ENCODE measurements at regions not wholly inside any gene's neighbourhood (a gene's known extent, or its start where the extent isn't known, plus 50 kb on each side); places are given as distances from the start of the nearest gene placed in this dataset.

GRCh38 chr19:31988256-31988655, 357.2 kb upstream of the ZNF507 start:
- no peaks in the 10 kb centered on the region for H3K27me3 ChIP-seq
- H3K27ac ChIP-seq = no peak overlapping the region
- no peaks in the 10 kb centered on the region for H3K4me1 ChIP-seq
- TF ChIP-seq EP300 (IDR thresholded peaks at IDR 0.05; ENCODE audit: low read depth) (no peak), POLR2A (IDR thresholded peaks at IDR 0.05) (no peak), CTCF (IDR thresholded peaks at IDR 0.05) (no peak), POLR2AphosphoS5 (IDR thresholded peaks at IDR 0.05) (no peak)
- no peak overlapping the region for H3K4me3 ChIP-seq
- H3K9me3 ChIP-seq = no peaks in the 10 kb centered on the region
- in situ Hi-C loops (cut with MboI; ENCODE audit: low pct_ligation_motif_present in 1 of 4, low pct_unique_long_range_greater_than_20kb in 1 of 4, low sequenced_read_pairs in 3 of 4) (no loop called here), intact Hi-C loops (cut with DNase I; ENCODE audit: low total_unique reads) (no loop called here)
- DNase-seq = no peak
- H3K36me3 ChIP-seq = no peaks in the 10 kb centered on the region
- 70 to 84% methylated on average over 2 of the region's 2 CpGs for WGBS, 2 donors (ENCODE audit: low coverage in 1 of 2)

GRCh38 chr19:31991984-31992655, 353.3 kb upstream of the ZNF507 start:
- H3K27ac ChIP-seq = no peak overlapping the region
- 72 to 85% methylated on average over 6 to 16 of the region's 16 CpGs for whole genome bisulfite sequencing, 2 donors (ENCODE audit: low coverage in 1 of 2)
- in situ Hi-C loops (cut with MboI; ENCODE audit: low pct_ligation_motif_present in 1 of 4, low pct_unique_long_range_greater_than_20kb in 1 of 4, low sequenced_read_pairs in 3 of 4) (no loop called here), intact Hi-C loops (cut with DNase I; ENCODE audit: low total_unique reads) (no loop called here)
- TF ChIP-seq POLR2A (IDR thresholded peaks at IDR 0.05) (no peak), EP300 (IDR thresholded peaks at IDR 0.05; ENCODE audit: low read depth) (no peak)
- H3K36me3 ChIP-seq = no peaks in the 10 kb centered on the region
- no peaks in the 10 kb centered on the region for H3K27me3 ChIP-seq
- no peaks in the 10 kb centered on the region for H3K9me3 ChIP-seq
- DNase-seq = no peak
- no peak overlapping the region for H3K4me3 ChIP-seq
- H3K4me1 ChIP-seq = no peaks in the 10 kb centered on the region

GRCh38 chr19:31992750-31993149, 352.7 kb upstream of the ZNF507 start:
- no peaks in the 10 kb centered on the region for H3K36me3 ChIP-seq
- TF ChIP-seq EP300 (IDR thresholded peaks at IDR 0.05; ENCODE audit: low read depth) (no peak), POLR2AphosphoS5 (IDR thresholded peaks at IDR 0.05) (no peak), POLR2A (IDR thresholded peaks at IDR 0.05) (no peak), CTCF (IDR thresholded peaks at IDR 0.05) (no peak)
- in situ Hi-C loops (cut with MboI; ENCODE audit: low pct_ligation_motif_present in 1 of 4, low pct_unique_long_range_greater_than_20kb in 1 of 4, low sequenced_read_pairs in 3 of 4) (no loop called here), intact Hi-C loops (cut with DNase I; ENCODE audit: low total_unique reads) (no loop called here)
- no peaks in the 10 kb centered on the region for H3K9me3 ChIP-seq
- WGBS, 2 donors (ENCODE audit: low coverage in 1 of 2) = 91% methylated on average over 3 of the region's 3 CpGs; no CpG with 5 or more reads in 1 of the 2 donors
- no peak overlapping the region for H3K27ac ChIP-seq
- no peaks in the 10 kb centered on the region for H3K4me1 ChIP-seq
- H3K4me3 ChIP-seq = no peak overlapping the region
- DNase-seq = no peak
- no peaks in the 10 kb centered on the region for H3K27me3 ChIP-seq

GRCh38 chr19:31995546-31995945, 349.9 kb upstream of the ZNF507 start:
- DNase-seq = no peak
- H3K36me3 ChIP-seq = no peaks in the 10 kb centered on the region
- H3K27me3 ChIP-seq = no peaks in the 10 kb centered on the region
- in situ Hi-C loops (cut with MboI; ENCODE audit: low pct_ligation_motif_present in 1 of 4, low pct_unique_long_range_greater_than_20kb in 1 of 4, low sequenced_read_pairs in 3 of 4) (no loop called here), intact Hi-C loops (cut with DNase I; ENCODE audit: low total_unique reads) (no loop called here)
- H3K9me3 ChIP-seq = no peaks in the 10 kb centered on the region
- no peak overlapping the region for H3K4me3 ChIP-seq
- H3K4me1 ChIP-seq = no peaks in the 10 kb centered on the region
- TF ChIP-seq EP300 (IDR thresholded peaks at IDR 0.05; ENCODE audit: low read depth) (no peak), POLR2A (IDR thresholded peaks at IDR 0.05) (no peak), CTCF (IDR thresholded peaks at IDR 0.05) (no peak), POLR2AphosphoS5 (IDR thresholded peaks at IDR 0.05) (no peak)
- H3K27ac ChIP-seq = no peak overlapping the region

GRCh38 chr19:32010071-32010470, 335.3 kb upstream of the ZNF507 start:
- TF ChIP-seq POLR2AphosphoS5 (IDR thresholded peaks at IDR 0.05) (no peak), CTCF (IDR thresholded peaks at IDR 0.05) (no peak), POLR2A (IDR thresholded peaks at IDR 0.05) (no peak), EP300 (IDR thresholded peaks at IDR 0.05; ENCODE audit: low read depth) (no peak)
- Histone ChIP-seq H3K27me3 (no peaks in the 10 kb centered on the region), H3K27ac (no peak overlapping the region), H3K9me3 (no peaks in the 10 kb centered on the region), H3K36me3 (no peaks in the 10 kb centered on the region), H3K4me3 (no peak overlapping the region), H3K4me1 (peaks cover 0 to 22% (median 8%) of the 10 kb centered on the region in 4 donors)
- in situ Hi-C loops (cut with MboI; ENCODE audit: low pct_ligation_motif_present in 1 of 4, low pct_unique_long_range_greater_than_20kb in 1 of 4, low sequenced_read_pairs in 3 of 4) = no loop called here
- DNase-seq = no peak
- 88 to 91% methylated on average over 10 to 12 of the region's 12 CpGs for whole genome bisulfite sequencing, 2 donors (ENCODE audit: low coverage in 1 of 2)
- intact Hi-C loops (cut with DNase I; ENCODE audit: low total_unique reads) = no loop called here

Measured in transverse colon (tissue), 4 donors.